ENCODE measurements at regions not wholly inside any gene's neighbourhood (a gene's known extent, or its start where the extent isn't known, plus 50 kb on each side); places are given as distances from the start of the nearest gene placed in this dataset.
A peak's percentile ranks its signal among the peaks of the same experiment; 100 is the strongest.

DNA sequence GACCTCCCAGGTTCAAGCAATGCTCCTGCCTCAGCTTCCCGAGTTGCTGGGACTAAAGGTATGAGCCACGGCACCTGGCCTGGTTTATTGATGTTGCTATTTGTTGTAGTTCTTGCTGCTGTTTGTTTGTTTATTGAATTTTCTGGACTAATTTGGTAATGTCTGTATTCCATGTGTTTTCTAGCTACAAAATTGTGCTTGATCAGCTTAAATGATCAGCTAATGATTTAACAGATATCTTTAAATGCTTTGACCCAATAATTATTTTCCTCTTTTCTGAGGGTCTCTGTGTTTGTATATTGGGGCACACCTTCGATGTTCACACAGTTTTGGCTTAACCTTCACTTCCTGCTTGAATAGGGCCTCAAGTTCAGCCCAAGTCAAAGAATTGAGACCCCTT is 488.1 kb upstream of the HTR2C start:
- 40% methylated on average over 3 of the region's 3 CpGs for WGBS (ENCODE audit: insufficient coverage, low coverage, low lambda C conversion rate, missing lambda C conversion rate)
- Histone ChIP-seq H3K27me3 (no peaks in the 10 kb centered on the region), H3K36me3 (no peaks in the 10 kb centered on the region), H3K9me3 (peaks cover 0 to 4% (median 0%) of the 10 kb centered on the region in 4 donors), H3K4me1 (no peaks in the 10 kb centered on the region), H3K27ac (no peak overlapping the region), H3K4me3 (no peak overlapping the region)
- ATAC-seq (no peak), DNase-seq (no peak)
- intact Hi-C loops (cut with DNase I), result no loop called here
- TF ChIP-seq, protein P1, sequence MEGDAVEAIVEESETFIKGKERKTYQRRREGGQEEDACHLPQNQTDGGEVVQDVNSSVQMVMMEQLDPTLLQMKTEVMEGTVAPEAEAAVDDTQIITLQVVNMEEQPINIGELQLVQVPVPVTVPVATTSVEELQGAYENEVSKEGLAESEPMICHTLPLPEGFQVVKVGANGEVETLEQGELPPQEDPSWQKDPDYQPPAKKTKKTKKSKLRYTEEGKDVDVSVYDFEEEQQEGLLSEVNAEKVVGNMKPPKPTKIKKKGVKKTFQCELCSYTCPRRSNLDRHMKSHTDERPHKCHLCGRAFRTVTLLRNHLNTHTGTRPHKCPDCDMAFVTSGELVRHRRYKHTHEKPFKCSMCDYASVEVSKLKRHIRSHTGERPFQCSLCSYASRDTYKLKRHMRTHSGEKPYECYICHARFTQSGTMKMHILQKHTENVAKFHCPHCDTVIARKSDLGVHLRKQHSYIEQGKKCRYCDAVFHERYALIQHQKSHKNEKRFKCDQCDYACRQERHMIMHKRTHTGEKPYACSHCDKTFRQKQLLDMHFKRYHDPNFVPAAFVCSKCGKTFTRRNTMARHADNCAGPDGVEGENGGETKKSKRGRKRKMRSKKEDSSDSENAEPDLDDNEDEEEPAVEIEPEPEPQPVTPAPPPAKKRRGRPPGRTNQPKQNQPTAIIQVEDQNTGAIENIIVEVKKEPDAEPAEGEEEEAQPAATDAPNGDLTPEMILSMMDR (IDR thresholded peaks at IDR 0.05), result no peak
- TF ChIP-seq POLR2A (IDR thresholded peaks at IDR 0.05), result no peak

DNA sequence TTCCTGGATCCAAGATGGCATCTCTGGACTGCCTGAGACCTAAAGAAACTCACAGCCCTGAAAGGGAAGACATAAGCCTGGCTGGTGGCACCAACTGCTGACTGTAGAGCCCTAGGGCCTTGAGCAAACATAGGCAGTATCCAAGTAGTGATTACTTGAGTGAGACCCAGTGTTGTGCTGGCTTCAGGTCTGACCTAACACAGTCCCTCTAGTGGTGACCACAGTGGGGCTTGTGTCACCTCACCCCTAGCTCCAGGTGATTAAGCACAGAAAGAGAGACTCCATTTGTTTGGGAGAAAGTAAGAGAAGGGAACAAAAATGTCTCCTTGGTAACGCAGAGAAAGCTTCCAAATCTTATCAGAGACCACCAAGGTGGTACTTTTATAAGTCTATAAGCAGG is 496.3 kb upstream of the HTR2C start:
- no peaks in the 10 kb centered on the region for H3K4me1 ChIP-seq
- 47% methylated on average over 1 of the region's 1 CpG for WGBS (ENCODE audit: insufficient coverage, low coverage, low lambda C conversion rate, missing lambda C conversion rate)
- H3K4me3 ChIP-seq, result no peak overlapping the region
- TF ChIP-seq POLR2A (IDR thresholded peaks at IDR 0.05), result no peak
- TF ChIP-seq, protein P1 (IDR thresholded peaks at IDR 0.05), result no peak
- no peak overlapping the region for H3K27ac ChIP-seq
- intact Hi-C loops (cut with DNase I), result no loop called here
- DNase-seq (no peak), ATAC-seq (no peak)
- no peaks in the 10 kb centered on the region for H3K27me3 ChIP-seq
- peaks cover 0 to 4% (median 0%) of the 10 kb centered on the region in 4 donors for H3K9me3 ChIP-seq
- H3K36me3 ChIP-seq, result no peaks in the 10 kb centered on the region

DNA sequence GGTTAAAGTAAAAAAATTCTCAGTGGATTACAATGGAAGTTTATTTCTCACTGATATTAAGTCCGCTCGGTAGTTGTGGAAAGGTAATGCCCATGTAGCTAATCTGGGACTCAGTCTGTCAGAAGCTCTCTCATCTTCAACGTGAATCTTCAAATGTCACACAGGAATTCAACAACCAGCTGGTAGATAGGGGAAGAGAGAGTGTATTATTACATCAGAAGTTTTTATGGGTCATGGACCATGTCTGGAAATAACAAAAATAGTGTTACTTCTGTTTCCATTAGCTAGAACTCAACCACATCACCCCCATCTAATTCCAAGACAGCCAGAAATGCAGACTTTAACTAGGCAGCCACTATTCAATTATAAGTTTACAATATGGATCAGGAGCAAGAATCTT is 506.1 kb upstream of the HTR2C start:
- TF ChIP-seq POLR2A (IDR thresholded peaks at IDR 0.05), result no peak
- TF ChIP-seq, protein P1 (IDR thresholded peaks at IDR 0.05), result no peak
- Histone ChIP-seq H3K27me3 (peaks cover 0 to 4% of the 10 kb centered on the region in 2 donors), H3K4me3 (no peak overlapping the region), H3K27ac (no peak overlapping the region), H3K4me1 (no peaks in the 10 kb centered on the region), H3K36me3 (no peaks in the 10 kb centered on the region), H3K9me3 (no peaks in the 10 kb centered on the region)
- no peak for ATAC-seq
- 56% methylated on average over 3 of the region's 3 CpGs for WGBS (ENCODE audit: insufficient coverage, low coverage, low lambda C conversion rate, missing lambda C conversion rate)
- DNase-seq, result no peak
- intact Hi-C loops (cut with DNase I), result no loop called here

DNA sequence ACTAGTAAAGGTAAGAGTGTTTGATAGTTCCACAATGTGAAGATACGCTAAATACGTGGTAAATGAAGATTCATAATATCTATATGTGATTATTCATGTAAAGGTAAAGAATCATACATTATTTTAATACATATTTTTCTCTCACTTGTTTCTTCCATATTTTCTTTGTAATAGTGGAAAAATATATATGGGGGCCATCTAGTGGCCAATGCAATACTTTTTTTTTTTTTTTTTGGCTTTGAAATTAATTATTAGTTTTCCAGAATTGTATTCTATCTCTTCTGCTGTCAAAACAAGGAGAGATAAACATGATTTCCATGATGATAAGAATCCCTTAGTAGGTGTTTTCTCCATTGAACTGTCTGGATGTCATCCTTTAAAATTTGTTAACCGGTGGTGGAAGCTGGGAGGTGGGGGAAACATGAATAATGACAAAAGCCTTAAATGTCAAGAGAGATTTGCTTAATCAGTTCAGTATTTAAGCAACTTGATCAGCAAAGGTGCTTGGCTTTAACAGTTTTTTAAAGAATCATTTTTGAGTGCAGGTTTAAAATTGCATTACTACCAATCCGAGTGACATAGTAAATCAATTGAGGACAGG is 508.7 kb upstream of the HTR2C start:
- no peak overlapping the region for H3K4me3 ChIP-seq
- H3K4me1 ChIP-seq, result no peaks in the 10 kb centered on the region
- 32% methylated on average over 4 of the region's 4 CpGs for WGBS (ENCODE audit: insufficient coverage, low coverage, low lambda C conversion rate, missing lambda C conversion rate)
- H3K9me3 ChIP-seq, result no peaks in the 10 kb centered on the region
- intact Hi-C loops (cut with DNase I), result no loop called here
- ATAC-seq (no peak), DNase-seq (no peak)
- peaks cover 4% of the 10 kb centered on the region in 2 donors for H3K27me3 ChIP-seq
- no peak overlapping the region for H3K27ac ChIP-seq
- H3K36me3 ChIP-seq, result no peaks in the 10 kb centered on the region
- TF ChIP-seq, protein P1 (IDR thresholded peaks at IDR 0.05), result peak in 3 of 4 donors; percentile 40 to 49 (median 48)
- TF ChIP-seq POLR2A (IDR thresholded peaks at IDR 0.05), result no peak

DNA sequence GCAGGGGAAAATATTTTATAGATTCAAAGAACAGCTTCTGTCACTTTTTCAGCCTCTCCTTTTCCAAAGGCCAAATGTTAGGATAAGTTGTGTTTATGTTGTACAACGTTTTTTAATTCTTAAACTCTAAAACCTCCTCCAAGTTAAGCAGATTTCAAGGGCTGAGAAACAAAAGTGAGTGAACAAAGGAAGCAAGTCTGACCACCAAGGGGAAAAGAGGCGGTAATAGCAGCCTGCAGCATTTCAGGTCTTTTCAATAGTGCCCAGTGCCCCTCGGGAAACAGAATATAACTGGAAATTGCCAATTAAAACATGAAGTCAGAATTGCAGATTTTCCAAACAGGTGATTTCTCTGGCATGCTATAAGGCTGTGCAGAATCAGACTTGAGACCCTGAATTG is 510.0 kb upstream of the HTR2C start:
- DNase-seq, result no peak
- Histone ChIP-seq H3K27ac (no peak overlapping the region), H3K36me3 (no peaks in the 10 kb centered on the region), H3K4me3 (no peak overlapping the region), H3K4me1 (no peaks in the 10 kb centered on the region), H3K9me3 (no peaks in the 10 kb centered on the region), H3K27me3 (peaks cover 4% of the 10 kb centered on the region in 2 donors)
- intact Hi-C loops (cut with DNase I), result no loop called here
- WGBS (ENCODE audit: insufficient coverage, low coverage, low lambda C conversion rate, missing lambda C conversion rate), result 22% methylated on average over 3 of the region's 3 CpGs
- TF ChIP-seq, protein P1 (IDR thresholded peaks at IDR 0.05), result no peak
- no peak for TF ChIP-seq POLR2A (IDR thresholded peaks at IDR 0.05)
- ATAC-seq, result no peak

Data from right lobe of liver (tissue), 6 donors.